ENCODE measurements at regions not wholly inside any gene's neighbourhood (a gene's known extent, or its start where the extent isn't known, plus 50 kb on each side); places are given as distances from the start of the nearest gene placed in this dataset.

GRCh38 chr4:124414276-124415040, 298.1 kb downstream of the ANKRD50 start:
- DNase-seq: no peak
- Histone ChIP-seq H3K27me3 (ENCODE audit: low read depth) (no peaks in the 10 kb centered on the region), H3K36me3 (no peaks in the 10 kb centered on the region), H3K27ac (replicated peaks) (no peak overlapping the region), H3K4me1 (no peaks in the 10 kb centered on the region), H3K9me3 (replicated peaks) (no peaks in the 10 kb centered on the region), H3K4me3 (no peak overlapping the region)
- intact Hi-C loops (cut with micrococcal nuclease): no loop called here
- no peak for TF ChIP-seq CTCF (IDR thresholded peaks at IDR 0.05; ENCODE audit: borderline replicate concordance)

GRCh38 chr4:124415146-124415545, 297.4 kb downstream of the ANKRD50 start:
- no peak overlapping the region for H3K4me3 ChIP-seq
- no peak for DNase-seq
- no peak overlapping the region for H3K27ac ChIP-seq (replicated peaks)
- no peak for TF ChIP-seq CTCF (IDR thresholded peaks at IDR 0.05; ENCODE audit: borderline replicate concordance)
- no peaks in the 10 kb centered on the region for H3K9me3 ChIP-seq (replicated peaks)
- H3K27me3 ChIP-seq (ENCODE audit: low read depth): no peaks in the 10 kb centered on the region
- H3K4me1 ChIP-seq: no peaks in the 10 kb centered on the region
- intact Hi-C loops (cut with micrococcal nuclease): no loop called here
- H3K36me3 ChIP-seq: no peaks in the 10 kb centered on the region

- Histone ChIP-seq H3K27me3 (ENCODE audit: low read depth) (no peaks in the 10 kb centered on the region), H3K27ac (replicated peaks) (no peak overlapping the region), H3K4me3 (no peak overlapping the region), H3K9me3 (replicated peaks) (no peaks in the 10 kb centered on the region), H3K36me3 (no peaks in the 10 kb centered on the region), H3K4me1 (no peaks in the 10 kb centered on the region)
- TF ChIP-seq CTCF (IDR thresholded peaks at IDR 0.05; ENCODE audit: borderline replicate concordance): no peak
- DNase-seq: no peak
- intact Hi-C loops (cut with micrococcal nuclease): no loop called here
Observed at GRCh38 chr4:124417371-124417770, 295.2 kb downstream of the ANKRD50 start.

- Histone ChIP-seq H3K36me3 (no peaks in the 10 kb centered on the region), H3K27me3 (ENCODE audit: low read depth) (no peaks in the 10 kb centered on the region), H3K4me3 (no peak overlapping the region), H3K9me3 (replicated peaks) (no peaks in the 10 kb centered on the region), H3K4me1 (no peaks in the 10 kb centered on the region), H3K27ac (replicated peaks) (no peak overlapping the region)
- no peak for TF ChIP-seq CTCF (IDR thresholded peaks at IDR 0.05; ENCODE audit: borderline replicate concordance)
- DNase-seq: no peak
- intact Hi-C loops (cut with micrococcal nuclease): no loop called here
Observed at GRCh38 chr4:124420166-124420695, 292.3 kb downstream of the ANKRD50 start.

DNA sequence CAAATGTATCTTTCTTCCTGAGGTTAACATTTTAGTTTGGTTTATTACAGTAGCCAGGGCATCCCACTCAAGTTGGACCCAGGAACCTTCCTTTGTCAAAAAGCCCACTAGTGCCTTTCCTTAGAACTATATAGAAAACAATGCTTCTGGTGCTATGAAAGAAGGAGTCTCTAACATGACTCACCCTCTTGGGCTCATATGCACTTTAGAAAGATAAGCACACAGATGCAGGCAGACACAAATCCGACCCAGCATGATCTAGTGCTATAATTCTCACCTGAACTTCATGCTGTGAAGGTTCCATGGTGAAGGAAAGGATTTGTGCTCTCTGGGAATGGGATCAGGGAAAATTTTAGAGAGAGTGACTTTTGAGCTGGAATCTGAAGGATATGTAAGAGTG, 289.4 kb downstream of the ANKRD50 start:
- no peak for TF ChIP-seq CTCF (IDR thresholded peaks at IDR 0.05; ENCODE audit: borderline replicate concordance)
- H3K4me3 ChIP-seq: no peak overlapping the region
- no peak overlapping the region for H3K27ac ChIP-seq (replicated peaks)
- H3K36me3 ChIP-seq: no peaks in the 10 kb centered on the region
- H3K4me1 ChIP-seq: peaks cover 8% of the 10 kb centered on the region
- intact Hi-C loops (cut with micrococcal nuclease): no loop called here
- no peaks in the 10 kb centered on the region for H3K9me3 ChIP-seq (replicated peaks)
- H3K27me3 ChIP-seq (ENCODE audit: low read depth): no peaks in the 10 kb centered on the region
- no peak for DNase-seq

Measured in left ventricle myocardium inferior (tissue), 1 donor.